A549 (cell line): ENCODE measurements at regions not wholly inside any gene's neighbourhood (a gene's known extent, or its start where the extent isn't known, plus 50 kb on each side); places are given as distances from the start of the nearest gene placed in this dataset.

ENCODE experiments used
- EP300 ChIP-seq, 2 experiments: fragments of >200 bp; sonication (Bioruptor Twin); formaldehyde crosslinking; IDR thresholded peaks; 2 replicates in 1 of 2; 3 replicates in 1 of 2; pipeline ENCODE4 v1.6.1; 2016 to 2017
- JUNB ChIP-seq: fragments of >200 bp; sonication (Bioruptor Twin); formaldehyde crosslinking; IDR thresholded peaks from 2 replicates; pipeline ENCODE4 v1.6.1; 2016
- MAFK ChIP-seq: fragments of 450-650 bp; IDR thresholded peaks from 2 replicates; pipeline ENCODE4 v1.6.1; 2014; ENCODE audit not compliant: partially characterized antibody
- MAZ ChIP-seq: fragments of 150-350 bp; IDR thresholded peaks from 2 replicates; pipeline ENCODE4 v1.6.1; 2014; ENCODE audit warnings: antibody characterized with exemption, low read depth, low read length, borderline replicate concordance
- MYC ChIP-seq: IDR thresholded peaks from 2 replicates; pipeline ENCODE4 v1.6.1; 2012; ENCODE audit warnings: mild to moderate bottlenecking, inconsistent platforms, low read length, improper control_type of control experiment, borderline replicate concordance
- PHF8 ChIP-seq: fragments of 200-600 bp; sonication (generic); IDR thresholded peaks from 2 replicates; pipeline ENCODE4 v1.6.1; 2016; ENCODE audit warnings: low read depth, mild to moderate bottlenecking, antibody characterized with exemption, moderate library complexity, borderline replicate concordance
- TF ChIP-seq, protein P1 (sequence below): fragments of >200 bp; sonication (Bioruptor Twin); formaldehyde crosslinking; IDR thresholded peaks from 3 replicates; pipeline ENCODE4 v1.5.1; 2016

- TF ChIP-seq, protein P1, sequence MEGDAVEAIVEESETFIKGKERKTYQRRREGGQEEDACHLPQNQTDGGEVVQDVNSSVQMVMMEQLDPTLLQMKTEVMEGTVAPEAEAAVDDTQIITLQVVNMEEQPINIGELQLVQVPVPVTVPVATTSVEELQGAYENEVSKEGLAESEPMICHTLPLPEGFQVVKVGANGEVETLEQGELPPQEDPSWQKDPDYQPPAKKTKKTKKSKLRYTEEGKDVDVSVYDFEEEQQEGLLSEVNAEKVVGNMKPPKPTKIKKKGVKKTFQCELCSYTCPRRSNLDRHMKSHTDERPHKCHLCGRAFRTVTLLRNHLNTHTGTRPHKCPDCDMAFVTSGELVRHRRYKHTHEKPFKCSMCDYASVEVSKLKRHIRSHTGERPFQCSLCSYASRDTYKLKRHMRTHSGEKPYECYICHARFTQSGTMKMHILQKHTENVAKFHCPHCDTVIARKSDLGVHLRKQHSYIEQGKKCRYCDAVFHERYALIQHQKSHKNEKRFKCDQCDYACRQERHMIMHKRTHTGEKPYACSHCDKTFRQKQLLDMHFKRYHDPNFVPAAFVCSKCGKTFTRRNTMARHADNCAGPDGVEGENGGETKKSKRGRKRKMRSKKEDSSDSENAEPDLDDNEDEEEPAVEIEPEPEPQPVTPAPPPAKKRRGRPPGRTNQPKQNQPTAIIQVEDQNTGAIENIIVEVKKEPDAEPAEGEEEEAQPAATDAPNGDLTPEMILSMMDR = no peak
- no peak for TF ChIP-seq JUNB
- TF ChIP-seq PHF8 = no peak
- no peak for TF ChIP-seq EP300 (IDR thresholded peaks at IDR 0.05)
- no peak for TF ChIP-seq MYC
- no peak for TF ChIP-seq MAFK
- no peak for TF ChIP-seq MAZ
Observed at GRCh38 chrX:109299091-109299490, 182.8 kb downstream of the GUCY2F start.
